Stomach (tissue), 4 donors: ENCODE measurements at regions not wholly inside any gene's neighbourhood (a gene's known extent, or its start where the extent isn't known, plus 50 kb on each side); places are given as distances from the start of the nearest gene placed in this dataset.

Experiments
- EP300 ChIP-seq: sonication (generic); formaldehyde crosslinking; IDR thresholded peaks from one replicate; pipeline ENCODE4 v1.6.1; 2017; ENCODE audit warnings: antibody characterized with exemption
- POLR2A ChIP-seq, 4 donors: fragments of 450-650 bp; IDR thresholded peaks; one replicate each; pipeline ENCODE4 v1.6.1; 2016; ENCODE audit warnings: antibody characterized with exemption in 4 of 4, control low read depth in 2 of 4, mild to moderate bottlenecking in 1 of 4, moderate library complexity in 1 of 4
- POLR2AphosphoS5 ChIP-seq, 3 donors: sonication (generic); formaldehyde crosslinking; IDR thresholded peaks; one replicate each; pipeline ENCODE4 v1.6.1; 2016; ENCODE audit warnings: antibody characterized with exemption in 3 of 3
- TF ChIP-seq, protein P1 (sequence below), 7 experiments: fragments of 450-650 bp in 4 of 7; fragments of 200-600 bp in 3 of 7; sonication (generic) in 3 of 7; IDR thresholded peaks; one replicate each; pipeline ENCODE4 v1.5.1; 2016 to 2019; ENCODE audit warnings: antibody characterized with exemption in 7 of 7, control low read depth in 2 of 7, mild to moderate bottlenecking in 1 of 7

DNA sequence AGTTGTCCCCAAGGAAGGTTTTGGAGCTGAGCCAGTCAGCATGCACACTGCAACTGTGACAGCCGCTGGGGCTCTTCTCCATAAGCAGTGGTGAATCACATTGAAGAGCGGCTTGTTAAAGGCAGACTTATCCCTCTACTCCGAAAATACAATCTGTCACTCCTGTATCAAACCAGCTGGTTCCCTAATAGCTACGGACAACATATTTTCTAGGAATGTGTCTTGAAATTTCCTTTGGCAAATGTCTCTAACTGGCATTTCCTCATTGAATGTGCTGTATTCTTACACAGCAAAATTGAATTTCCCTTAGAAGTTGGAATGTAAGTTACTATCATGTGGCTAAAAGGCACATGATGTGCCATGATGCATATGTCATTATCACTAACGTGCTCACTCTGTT, 104.0 kb upstream of the GPR12 start:
- TF ChIP-seq POLR2A (IDR thresholded peaks at IDR 0.05) (no peak), POLR2AphosphoS5 (IDR thresholded peaks at IDR 0.05) (no peak), EP300 (no peak)
- TF ChIP-seq, protein P1, sequence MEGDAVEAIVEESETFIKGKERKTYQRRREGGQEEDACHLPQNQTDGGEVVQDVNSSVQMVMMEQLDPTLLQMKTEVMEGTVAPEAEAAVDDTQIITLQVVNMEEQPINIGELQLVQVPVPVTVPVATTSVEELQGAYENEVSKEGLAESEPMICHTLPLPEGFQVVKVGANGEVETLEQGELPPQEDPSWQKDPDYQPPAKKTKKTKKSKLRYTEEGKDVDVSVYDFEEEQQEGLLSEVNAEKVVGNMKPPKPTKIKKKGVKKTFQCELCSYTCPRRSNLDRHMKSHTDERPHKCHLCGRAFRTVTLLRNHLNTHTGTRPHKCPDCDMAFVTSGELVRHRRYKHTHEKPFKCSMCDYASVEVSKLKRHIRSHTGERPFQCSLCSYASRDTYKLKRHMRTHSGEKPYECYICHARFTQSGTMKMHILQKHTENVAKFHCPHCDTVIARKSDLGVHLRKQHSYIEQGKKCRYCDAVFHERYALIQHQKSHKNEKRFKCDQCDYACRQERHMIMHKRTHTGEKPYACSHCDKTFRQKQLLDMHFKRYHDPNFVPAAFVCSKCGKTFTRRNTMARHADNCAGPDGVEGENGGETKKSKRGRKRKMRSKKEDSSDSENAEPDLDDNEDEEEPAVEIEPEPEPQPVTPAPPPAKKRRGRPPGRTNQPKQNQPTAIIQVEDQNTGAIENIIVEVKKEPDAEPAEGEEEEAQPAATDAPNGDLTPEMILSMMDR (IDR thresholded peaks at IDR 0.05), result no peak
